Glutamatergic neuron (in vitro differentiated cells): ENCODE measurements at regions not wholly inside any gene's neighbourhood (a gene's known extent, or its start where the extent isn't known, plus 50 kb on each side); places are given as distances from the start of the nearest gene placed in this dataset.

Experiments used
- DNase-seq: peaks from one replicate; pipeline ENCODE4 v3.0.0; 2022
- H3K27ac Mint-ChIP-seq: one replicate; pipeline ENCODE4 v1.8.0; 2020; ENCODE audit warnings: mild to moderate bottlenecking, mixed read lengths, inconsistent platforms; ENCODE audit not compliant: unreplicated experiment
- H3K27me3 Mint-ChIP-seq: one replicate; pipeline ENCODE4 v1.8.0; 2020; ENCODE audit warnings: mild to moderate bottlenecking, moderate library complexity, mixed read lengths, inconsistent platforms; ENCODE audit not compliant: unreplicated experiment
- H3K36me3 Mint-ChIP-seq: one replicate; pipeline ENCODE4 v1.8.0; 2020; ENCODE audit warnings: mild to moderate bottlenecking, mixed read lengths, inconsistent platforms; ENCODE audit not compliant: unreplicated experiment
- H3K4me1 Mint-ChIP-seq: one replicate; pipeline ENCODE4 v1.8.0; 2020; ENCODE audit warnings: mild to moderate bottlenecking, low read depth, mixed read lengths, inconsistent platforms; ENCODE audit not compliant: unreplicated experiment
- H3K4me3 Mint-ChIP-seq: one replicate; pipeline ENCODE4 v1.8.0; 2020; ENCODE audit warnings: mild to moderate bottlenecking, mixed read lengths, inconsistent platforms; ENCODE audit not compliant: unreplicated experiment
- H3K9me3 Mint-ChIP-seq: one replicate; pipeline ENCODE4 v1.8.0; 2020; ENCODE audit warnings: mild to moderate bottlenecking, moderate library complexity, mixed read lengths, inconsistent platforms; ENCODE audit not compliant: unreplicated experiment
- CTCF ChIP-seq: fragments of 200-600 bp; sonication (generic); IDR thresholded peaks from one replicate; pipeline ENCODE4 v1.5.0; 2021; ENCODE audit not compliant: partially characterized antibody, unreplicated experiment

DNA sequence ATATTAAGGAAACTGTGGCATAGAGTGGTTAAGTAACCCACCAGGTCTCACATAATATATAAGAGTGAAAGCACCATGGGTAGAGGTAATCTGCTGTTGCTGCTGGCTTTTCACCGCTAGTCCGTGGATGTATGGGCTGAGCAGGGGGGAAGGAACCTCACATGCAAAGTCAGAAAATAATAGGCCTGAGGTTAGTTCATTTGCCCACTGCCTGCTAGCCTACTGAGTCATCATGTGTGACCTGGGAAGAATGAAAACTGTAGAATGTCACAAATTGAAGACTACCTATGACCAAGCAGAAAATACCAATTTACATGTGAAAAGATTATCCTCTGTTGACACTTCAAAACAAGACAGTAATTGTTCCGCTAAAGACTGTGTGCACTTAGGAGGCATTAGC lies 560.1 kb upstream of the FAT3 start:
- DNase-seq: no peak
- Mint-ChIP-seq H3K4me1 (peaks cover 3% of the 10 kb centered on the region), H3K4me3 (no peak overlapping the region), H3K27ac (no peak overlapping the region), H3K9me3 (no peaks in the 10 kb centered on the region), H3K27me3 (no peaks in the 10 kb centered on the region), H3K36me3 (no peaks in the 10 kb centered on the region)
- TF ChIP-seq CTCF: no peak

- H3K4me1 Mint-ChIP-seq: peaks cover 3% of the 10 kb centered on the region
- no peaks in the 10 kb centered on the region for H3K27me3 Mint-ChIP-seq
- no peaks in the 10 kb centered on the region for H3K36me3 Mint-ChIP-seq
- no peaks in the 10 kb centered on the region for H3K9me3 Mint-ChIP-seq
- H3K4me3 Mint-ChIP-seq: no peak overlapping the region
- no peak overlapping the region for H3K27ac Mint-ChIP-seq
- DNase-seq: no peak
- TF ChIP-seq CTCF: no peak
These were observed 564.6 kb upstream of the FAT3 start for GRCh38 chr11:91660036-91660435.

DNA sequence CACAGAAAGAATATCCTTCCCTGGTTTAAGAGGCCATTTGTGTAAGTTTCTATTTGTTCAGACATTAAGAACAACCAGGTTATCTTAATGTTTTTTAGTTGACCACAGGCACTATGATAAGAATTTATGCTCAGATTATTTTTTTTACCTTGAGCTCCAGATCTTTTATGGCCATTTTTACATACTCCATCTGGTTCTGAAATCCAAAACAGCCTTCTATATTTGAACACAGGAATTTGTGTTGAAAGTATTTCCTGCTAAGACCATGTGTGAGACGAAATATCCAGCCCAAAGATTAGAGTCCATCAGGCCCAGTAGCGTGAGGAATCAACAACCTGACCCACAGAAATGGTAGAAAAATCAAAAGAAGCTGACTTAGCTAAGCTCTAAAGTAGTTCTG lies 569.9 kb upstream of the FAT3 start:
- H3K4me3 Mint-ChIP-seq: no peak overlapping the region
- H3K4me1 Mint-ChIP-seq: no peaks in the 10 kb centered on the region
- H3K9me3 Mint-ChIP-seq: no peaks in the 10 kb centered on the region
- H3K27ac Mint-ChIP-seq: no peak overlapping the region
- TF ChIP-seq CTCF: no peak
- no peak for DNase-seq
- peaks cover 1% of the 10 kb centered on the region for H3K27me3 Mint-ChIP-seq
- no peaks in the 10 kb centered on the region for H3K36me3 Mint-ChIP-seq

DNA sequence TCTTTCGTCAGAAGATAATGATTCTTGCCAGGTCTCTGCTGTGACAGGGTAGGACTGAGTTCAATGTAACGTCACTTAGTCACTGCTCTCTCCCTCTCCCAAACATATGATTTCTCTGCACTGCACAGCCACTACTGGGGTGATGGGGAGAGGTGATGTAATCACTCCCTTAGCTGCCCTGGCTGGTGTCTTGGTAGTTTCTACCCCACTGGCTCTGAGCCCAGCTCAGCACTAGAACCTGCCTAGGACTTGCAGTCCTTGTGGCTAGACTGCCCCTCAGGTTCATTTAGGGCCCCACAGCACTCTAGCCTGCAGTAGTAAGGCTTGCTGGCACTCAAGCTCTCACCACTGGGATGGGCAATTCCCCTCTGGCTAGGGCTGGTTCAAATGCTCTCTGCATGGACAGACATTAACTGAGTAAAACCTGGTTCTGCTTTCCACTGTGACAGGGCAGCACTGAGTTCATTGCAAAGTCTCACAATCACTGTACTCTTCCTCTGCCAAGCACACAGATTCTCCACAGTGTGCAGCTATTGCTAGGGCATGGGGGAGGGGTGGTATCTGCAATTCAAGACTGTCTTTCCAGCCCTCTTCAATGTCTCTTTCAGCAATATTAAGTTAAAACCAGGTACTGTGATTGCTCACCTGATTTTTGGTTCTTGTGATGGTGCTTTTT lies 571.4 kb upstream of the FAT3 start:
- Mint-ChIP-seq H3K27me3 (peaks cover 1% of the 10 kb centered on the region), H3K36me3 (no peaks in the 10 kb centered on the region), H3K27ac (no peak overlapping the region), H3K4me1 (no peaks in the 10 kb centered on the region), H3K4me3 (no peak overlapping the region), H3K9me3 (no peaks in the 10 kb centered on the region)
- TF ChIP-seq CTCF: no peak
- no peak for DNase-seq

GRCh38 chr11:91650802-91651201 lies 573.8 kb upstream of the FAT3 start:
- Mint-ChIP-seq H3K36me3 (no peaks in the 10 kb centered on the region), H3K9me3 (no peaks in the 10 kb centered on the region), H3K4me1 (no peaks in the 10 kb centered on the region), H3K4me3 (no peak overlapping the region), H3K27ac (no peak overlapping the region), H3K27me3 (peaks cover 1% of the 10 kb centered on the region)
- TF ChIP-seq CTCF: no peak
- DNase-seq: no peak
